Right cardiac atrium (tissue), 5 donors: ENCODE measurements at regions not wholly inside any gene's neighbourhood (a gene's known extent, or its start where the extent isn't known, plus 50 kb on each side); places are given as distances from the start of the nearest gene placed in this dataset.

Source experiments
- ATAC-seq, 2 donors: fragments of 200-7000 bp; cut with Tn5 transposase; one replicate each; pipeline versions ENCODE4 v1.8.0 to v1.9.1; 2020; ENCODE audit warnings: moderate library complexity in 2 of 2, mild to moderate bottlenecking in 1 of 2
- DNase-seq, 3 donors: peaks; one replicate each; pipeline ENCODE4 v3.0.0-alpha.2; 2020
- H3K27ac ChIP-seq: one replicate; pipeline ENCODE4 v1.5.1; 2013; ENCODE audit warnings: mild to moderate bottlenecking, low read length, control low read depth, moderate library complexity
- H3K27me3 ChIP-seq: one replicate; pipeline ENCODE4 v1.6.1; 2013; ENCODE audit not compliant: control insufficient read depth, insufficient read depth
- H3K4me1 ChIP-seq: one replicate; pipeline ENCODE4 v1.6.1; 2013; ENCODE audit warnings: low read length; ENCODE audit not compliant: control insufficient read depth, insufficient read depth
- H3K4me3 ChIP-seq: one replicate; pipeline ENCODE4 v1.5.1; 2013; ENCODE audit warnings: low read length, control low read depth
- H3K9me3 ChIP-seq: one replicate; pipeline ENCODE4 v1.6.1; 2013; ENCODE audit warnings: low read length; ENCODE audit not compliant: control insufficient read depth
- WGBS: extraction: QIAGEN DNeasy Blood & Tissue Kit; methylation state at CpG from one replicate; pipeline ENCODE4 v1.1.7; 2013; 5-methylcytosine and 5-hydroxymethylcytosine counted together
- intact Hi-C, 4 donors: fragments of 100-400 bp; cut with DNase I; formaldehyde crosslinking; loops; one replicate each; pipeline versions ENCODE4 v1.11.0 to v1.14.0; 2022 to 2023
- donor health status: healthy with polysubstance abuse.
- donor health status: DM: no; HTN: yes; CAD: no.
- donor health status: DM: no; HTN: no; CAD: no.
- donor health status: DM: no; HTN: yes; CAD: no; lungs with severe emphysema.
- donor health status: DM: yes; HTN: yes; CAD: no.

DNA sequence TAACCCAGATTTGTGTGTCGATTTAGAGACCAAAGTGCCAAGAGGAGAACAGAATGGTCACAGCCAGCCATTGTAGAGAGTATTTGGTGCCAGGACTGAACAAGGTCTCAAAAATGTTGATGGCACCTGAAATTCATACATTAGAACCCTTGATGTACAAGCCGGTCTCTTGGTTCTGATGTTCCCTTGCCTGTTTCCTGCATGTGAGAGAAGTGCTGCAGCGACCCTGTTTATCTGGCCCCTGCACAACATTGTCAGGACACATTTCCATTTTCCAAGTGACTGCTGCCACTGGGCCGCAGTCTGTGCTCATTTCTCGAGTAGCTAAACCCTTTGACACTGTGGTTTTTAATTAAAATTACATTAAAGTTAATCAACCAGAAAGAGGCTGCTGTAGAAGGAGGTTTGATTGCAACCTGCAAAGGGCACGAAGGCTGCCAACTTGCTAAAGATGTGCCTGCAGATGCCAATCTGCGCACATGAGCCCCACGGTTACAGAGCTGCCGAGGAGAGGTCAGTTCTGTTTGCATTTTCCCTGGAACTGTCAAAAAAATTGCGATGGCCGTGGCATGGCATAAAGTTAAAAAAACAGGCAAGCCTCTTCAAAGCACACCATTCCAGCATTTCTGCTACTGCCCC lies 136.4 kb upstream of the CMC1 start:
- no peaks in the 10 kb centered on the region for H3K27me3 ChIP-seq
- H3K9me3 ChIP-seq = no peaks in the 10 kb centered on the region
- no peak overlapping the region for H3K4me3 ChIP-seq
- intact Hi-C loops = no loop called here
- ATAC-seq (no peak), DNase-seq (no peak)
- 73% methylated on average over 11 of the region's 11 CpGs for WGBS
- H3K27ac ChIP-seq = no peak overlapping the region
- H3K4me1 ChIP-seq = no peaks in the 10 kb centered on the region

DNA sequence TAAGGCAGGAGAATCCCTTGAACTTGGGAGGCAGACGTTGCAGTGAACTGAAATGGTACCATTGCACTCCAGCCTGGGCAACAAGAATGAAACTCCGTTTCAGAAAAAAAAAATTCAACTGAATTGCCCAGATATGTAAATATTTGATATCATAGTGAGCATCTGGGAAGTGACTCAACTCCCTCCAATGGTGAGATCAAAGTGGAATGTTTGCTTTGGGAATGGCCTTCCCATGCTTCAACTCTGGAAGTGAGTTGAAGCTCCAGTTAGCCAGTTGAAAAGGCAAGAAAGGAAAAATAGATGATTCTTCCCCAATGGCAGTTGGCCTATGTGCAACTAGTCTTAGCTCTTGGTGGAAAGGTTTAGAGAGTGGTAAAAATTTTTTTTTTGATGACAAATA lies 131.6 kb upstream of the CMC1 start:
- no peak for DNase-seq
- 75% methylated on average over 2 of the region's 2 CpGs for WGBS
- Histone ChIP-seq H3K27ac (no peak overlapping the region), H3K9me3 (no peaks in the 10 kb centered on the region), H3K4me1 (no peaks in the 10 kb centered on the region), H3K4me3 (no peak overlapping the region), H3K27me3 (no peaks in the 10 kb centered on the region)
- ATAC-seq = no peak
- intact Hi-C loops = no loop called here

DNA sequence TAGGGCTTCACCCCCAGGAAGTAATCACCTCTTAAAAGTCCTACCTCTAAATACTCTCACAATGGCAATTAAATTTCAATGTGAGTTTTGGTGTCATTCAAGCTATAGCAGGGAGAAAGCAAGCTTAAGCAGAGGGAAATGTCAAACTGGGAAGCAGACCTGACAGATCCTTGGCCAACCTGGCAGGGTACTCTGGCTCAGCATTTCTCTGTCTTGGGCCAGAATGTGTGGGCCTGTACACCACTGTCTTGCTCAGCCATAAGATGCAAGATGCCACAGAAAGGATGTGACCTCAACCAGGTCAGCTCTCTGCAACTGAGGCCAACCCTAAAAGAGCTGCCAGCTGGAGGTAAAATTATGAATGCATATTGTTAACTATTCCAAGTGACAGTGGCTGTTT lies 130.6 kb upstream of the CMC1 start:
- H3K4me1 ChIP-seq = no peaks in the 10 kb centered on the region
- DNase-seq (no peak), ATAC-seq (no peak)
- H3K4me3 ChIP-seq = no peak overlapping the region
- intact Hi-C loops = no loop called here
- no peaks in the 10 kb centered on the region for H3K9me3 ChIP-seq
- no peak overlapping the region for H3K27ac ChIP-seq
- no peaks in the 10 kb centered on the region for H3K27me3 ChIP-seq

DNA sequence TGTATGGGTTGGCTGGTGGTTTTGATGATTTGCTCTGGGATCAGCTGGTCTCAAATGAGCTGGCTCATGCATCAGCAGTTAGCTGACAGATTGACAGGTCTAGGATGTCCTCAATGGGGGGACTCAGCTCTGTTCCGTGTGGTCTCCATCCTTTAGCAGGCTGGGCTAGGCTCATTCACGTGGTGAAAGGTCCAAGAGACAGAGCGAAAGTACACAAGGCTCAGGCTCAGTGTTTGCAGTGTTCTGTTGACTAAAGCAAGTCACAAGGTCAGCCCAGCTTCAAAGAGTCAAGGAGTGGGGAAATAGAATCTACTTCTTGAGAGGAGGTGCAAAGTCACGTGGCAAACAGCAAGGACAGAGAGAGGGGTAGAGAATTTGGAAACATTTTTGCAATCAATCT lies 126.5 kb upstream of the CMC1 start:
- intact Hi-C loops = no loop called here
- no peak for DNase-seq
- 84% methylated on average over 4 of the region's 4 CpGs for WGBS

DNA sequence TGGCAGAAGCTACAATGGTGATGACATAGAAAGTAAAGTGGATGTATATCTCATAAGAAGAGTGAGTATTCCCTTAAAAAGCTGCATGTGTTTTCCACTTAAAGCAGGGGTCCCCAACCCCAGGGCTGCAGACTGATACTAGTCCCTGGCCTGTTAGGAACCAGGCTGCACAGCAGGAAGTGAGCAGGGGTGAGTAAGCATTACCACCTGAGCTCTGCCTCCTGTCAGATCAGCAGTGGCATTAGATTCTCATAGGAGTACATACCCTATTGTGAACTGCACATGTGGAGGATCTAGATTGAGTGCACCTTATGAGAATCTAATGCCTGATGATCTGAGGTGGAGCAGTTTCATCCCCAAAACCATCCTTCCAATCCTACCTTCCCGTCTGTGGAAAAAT lies 126.1 kb upstream of the CMC1 start:
- 76% methylated on average over 1 of the region's 1 CpG for WGBS
- Histone ChIP-seq H3K9me3 (no peaks in the 10 kb centered on the region), H3K4me1 (no peaks in the 10 kb centered on the region), H3K27ac (no peak overlapping the region), H3K4me3 (no peak overlapping the region), H3K27me3 (no peaks in the 10 kb centered on the region)
- intact Hi-C loops = no loop called here
- ATAC-seq (no peak), DNase-seq (no peak)

More for the DNA sequence above, 126.5 kb upstream of the CMC1 start:
- ATAC-seq = no peak
- Histone ChIP-seq H3K4me1 (no peaks in the 10 kb centered on the region), H3K9me3 (no peaks in the 10 kb centered on the region), H3K27me3 (no peaks in the 10 kb centered on the region), H3K4me3 (no peak overlapping the region), H3K27ac (no peak overlapping the region)

DNA sequence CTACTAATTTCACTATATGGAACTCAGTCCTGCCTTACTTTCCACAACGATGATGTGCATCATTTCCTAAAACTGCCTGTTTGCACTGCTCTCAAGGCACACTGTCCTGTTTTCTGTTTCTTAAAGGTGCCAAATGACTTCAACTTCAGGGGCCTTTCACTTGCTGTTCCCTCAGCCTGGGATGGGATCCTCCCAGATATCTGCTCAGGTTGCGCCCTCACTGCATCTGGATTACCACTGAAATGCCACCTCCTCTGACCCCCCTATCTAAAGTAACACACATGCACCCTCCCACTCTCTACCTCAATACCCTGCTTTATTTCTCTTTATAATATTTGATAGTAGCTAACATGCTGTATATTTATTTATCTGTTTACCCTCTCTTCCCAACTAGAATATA lies 123.8 kb upstream of the CMC1 start:
- H3K4me1 ChIP-seq = no peaks in the 10 kb centered on the region
- no peak for DNase-seq
- H3K27me3 ChIP-seq = no peaks in the 10 kb centered on the region
- no peak overlapping the region for H3K27ac ChIP-seq
- no peaks in the 10 kb centered on the region for H3K9me3 ChIP-seq
- H3K4me3 ChIP-seq = no peak overlapping the region
- intact Hi-C loops = no loop called here
- ATAC-seq = no peak
- WGBS = 86% methylated on average over 2 of the region's 2 CpGs

DNA sequence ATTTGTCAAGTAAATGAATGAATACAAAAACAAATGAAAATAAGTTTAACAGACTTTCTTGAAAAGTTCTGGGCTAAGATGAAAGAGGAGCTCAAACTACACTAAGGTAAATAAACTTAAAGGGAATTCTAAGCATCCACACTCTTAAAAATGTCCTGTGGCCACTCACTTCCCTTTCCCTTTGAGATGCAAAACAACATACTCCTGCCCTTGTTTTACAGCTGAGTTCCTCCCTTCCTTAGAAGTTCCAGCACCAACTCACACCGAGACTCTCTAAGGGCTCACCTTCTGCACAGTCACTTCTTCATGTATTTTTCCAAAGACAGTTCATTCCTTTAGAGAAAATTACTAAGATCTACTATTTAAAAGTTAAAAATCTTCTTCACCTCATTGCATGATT lies 123.3 kb upstream of the CMC1 start:
- H3K4me1 ChIP-seq = no peaks in the 10 kb centered on the region
- intact Hi-C loops = no loop called here
- 52% methylated on average over 1 of the region's 1 CpG for WGBS
- no peak overlapping the region for H3K27ac ChIP-seq
- H3K4me3 ChIP-seq = no peak overlapping the region
- no peaks in the 10 kb centered on the region for H3K27me3 ChIP-seq
- DNase-seq (no peak), ATAC-seq (no peak)
- no peaks in the 10 kb centered on the region for H3K9me3 ChIP-seq

DNA sequence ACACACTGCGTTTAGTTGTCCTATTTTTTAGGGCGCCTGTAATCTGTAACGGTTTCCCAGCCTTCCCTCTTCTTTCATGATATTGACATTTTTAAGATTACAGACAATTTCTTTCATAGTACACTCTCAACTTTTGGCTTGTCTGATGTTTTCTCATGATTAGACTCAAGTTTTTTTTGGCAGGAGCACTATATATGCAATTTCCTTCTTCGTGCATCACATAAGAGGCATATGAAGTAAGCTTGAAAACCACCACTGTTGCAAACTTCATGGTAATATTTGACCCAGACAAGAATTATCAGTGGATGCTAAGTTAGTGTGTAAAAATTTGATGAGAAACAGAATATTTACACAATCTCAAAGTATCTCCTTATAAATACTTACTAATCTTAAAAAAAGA lies 119.2 kb upstream of the CMC1 start:
- H3K27ac ChIP-seq = no peak overlapping the region
- no peaks in the 10 kb centered on the region for H3K4me1 ChIP-seq
- intact Hi-C loops = no loop called here
- H3K4me3 ChIP-seq = no peak overlapping the region
- ATAC-seq (peak; percentile 75 to 87), DNase-seq (no peak)
- H3K9me3 ChIP-seq = no peaks in the 10 kb centered on the region
- no peaks in the 10 kb centered on the region for H3K27me3 ChIP-seq
- 43% methylated on average over 4 of the region's 4 CpGs for WGBS

DNA sequence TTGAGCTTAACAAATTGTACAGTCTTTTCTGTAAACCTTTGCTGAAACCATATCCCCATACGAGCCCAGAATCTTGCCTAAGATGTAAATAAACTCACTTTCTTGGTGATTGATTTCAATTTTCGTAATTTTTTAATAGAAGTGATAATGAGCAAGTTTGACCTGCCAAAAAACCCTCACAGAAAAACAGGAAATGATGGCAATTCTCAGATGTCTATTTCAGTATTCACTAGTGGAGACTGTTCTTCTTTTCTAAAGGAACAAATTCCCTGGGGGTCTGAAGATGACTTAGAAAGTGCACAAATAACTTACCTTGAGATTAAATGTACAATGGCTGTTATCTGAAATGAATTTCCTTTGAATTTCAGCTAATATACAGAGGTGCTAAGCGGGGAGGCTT lies 116.5 kb upstream of the CMC1 start:
- DNase-seq = no peak
- no peaks in the 10 kb centered on the region for H3K9me3 ChIP-seq
- intact Hi-C loops = no loop called here
- no peak for ATAC-seq
- 52% methylated on average over 3 of the region's 3 CpGs for WGBS
- H3K27me3 ChIP-seq = no peaks in the 10 kb centered on the region
- H3K4me3 ChIP-seq = no peak overlapping the region
- H3K4me1 ChIP-seq = no peaks in the 10 kb centered on the region
- H3K27ac ChIP-seq = no peak overlapping the region

DNA sequence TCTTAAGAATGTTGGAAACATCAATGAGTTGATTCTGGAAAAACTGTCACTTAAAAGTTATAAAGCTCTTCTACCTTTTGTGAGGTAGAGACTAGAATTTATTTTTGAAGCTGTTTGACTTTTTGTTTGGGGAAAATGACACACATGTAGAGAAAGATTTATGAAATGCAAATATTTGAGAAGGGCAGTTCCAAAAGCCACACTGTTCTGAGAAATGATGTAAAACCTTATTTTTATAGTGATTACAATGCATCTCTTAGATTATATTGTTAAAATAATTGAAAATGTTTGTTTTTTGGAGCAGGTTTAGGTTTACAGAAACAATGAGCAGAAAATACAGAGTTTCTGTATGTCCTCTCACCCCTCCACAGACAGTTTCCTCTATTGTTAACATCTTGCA lies 116.1 kb upstream of the CMC1 start:
- DNase-seq = no peak
- Histone ChIP-seq H3K4me3 (no peak overlapping the region), H3K27me3 (no peaks in the 10 kb centered on the region), H3K27ac (no peak overlapping the region), H3K9me3 (no peaks in the 10 kb centered on the region), H3K4me1 (no peaks in the 10 kb centered on the region)
- ATAC-seq = no peak
- intact Hi-C loops = no loop called here

DNA sequence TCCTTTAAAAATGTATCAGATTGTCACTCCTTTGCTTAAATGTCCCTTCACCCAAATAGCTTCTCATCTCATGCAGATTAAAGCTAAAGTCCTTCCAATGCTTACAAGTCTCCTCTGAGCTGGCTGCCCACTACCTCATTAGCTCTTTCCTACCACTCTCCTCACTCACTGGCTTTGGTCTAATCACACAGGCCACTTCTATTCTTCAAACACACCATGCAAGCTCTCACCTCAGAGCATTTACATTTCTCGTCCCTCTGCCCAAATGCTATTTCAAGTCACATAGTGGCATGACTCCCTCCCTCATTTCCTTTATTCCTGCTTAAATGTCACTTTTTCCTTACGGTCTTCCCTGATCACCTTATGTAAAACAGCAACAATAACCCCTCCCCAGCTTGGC lies 110.6 kb upstream of the CMC1 start:
- no peaks in the 10 kb centered on the region for H3K27me3 ChIP-seq
- no peak overlapping the region for H3K27ac ChIP-seq
- WGBS = 69% methylated on average over 2 of the region's 2 CpGs
- no peak overlapping the region for H3K4me3 ChIP-seq
- DNase-seq = no peak
- no peak for ATAC-seq
- intact Hi-C loops = no loop called here
- no peaks in the 10 kb centered on the region for H3K4me1 ChIP-seq
- no peaks in the 10 kb centered on the region for H3K9me3 ChIP-seq

DNA sequence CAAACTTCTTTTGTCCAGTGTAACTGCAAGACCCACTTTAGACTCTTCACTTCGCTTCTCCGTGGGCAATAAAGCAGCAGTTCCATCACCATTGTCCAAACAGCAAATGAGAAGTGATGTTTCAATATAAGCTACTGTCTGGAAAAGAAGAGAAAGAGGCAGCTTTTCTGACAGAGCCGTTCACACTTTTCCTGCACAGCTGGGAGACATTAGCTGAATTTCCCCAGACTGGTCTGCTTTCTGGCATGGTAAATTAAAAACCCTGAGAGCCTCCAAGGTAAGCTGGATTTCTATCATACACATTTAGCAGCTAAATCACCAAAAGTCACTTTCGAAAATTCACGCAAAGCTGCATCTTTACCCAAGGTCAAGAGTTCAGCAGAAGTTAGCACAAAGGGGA lies 108.5 kb upstream of the CMC1 start:
- DNase-seq = no peak
- H3K27me3 ChIP-seq = no peaks in the 10 kb centered on the region
- 59% methylated on average over 5 of the region's 5 CpGs for WGBS
- intact Hi-C loops = no loop called here
- no peak overlapping the region for H3K27ac ChIP-seq
- H3K4me3 ChIP-seq = no peak overlapping the region
- ATAC-seq = no peak
- no peaks in the 10 kb centered on the region for H3K4me1 ChIP-seq
- no peaks in the 10 kb centered on the region for H3K9me3 ChIP-seq
